DOHH2 (cell line): ENCODE measurements at regions not wholly inside any gene's neighbourhood (a gene's known extent, or its start where the extent isn't known, plus 50 kb on each side); places are given as distances from the start of the nearest gene placed in this dataset.

Experiments
- H3F3A ChIP-seq: fragments of 200-600 bp; sonication (generic), shearing (Covaris generic); 2 replicates; pipeline ENCODE4 v1.6.0; 2016; ENCODE audit warnings: antibody characterized with exemption, mild to moderate bottlenecking; ENCODE audit not compliant: control insufficient read depth, insufficient read depth
- H3K27ac ChIP-seq: fragments of 200-600 bp; sonication (generic); 2 replicates; pipeline ENCODE4 v1.5.1; 2014; ENCODE audit warnings: low read depth, mild to moderate bottlenecking, low read length, moderate library complexity
- H3K27me3 ChIP-seq: fragments of 200-600 bp; sonication (generic); 2 replicates; pipeline ENCODE4 v1.6.1; 2014; ENCODE audit warnings: mild to moderate bottlenecking, low read length, mixed read lengths; ENCODE audit not compliant: control insufficient read depth
- H3K36me3 ChIP-seq: fragments of 200-600 bp; sonication (generic); 2 replicates; pipeline ENCODE4 v1.6.1; 2014; ENCODE audit warnings: mild to moderate bottlenecking, low read length, moderate library complexity, mixed read lengths; ENCODE audit not compliant: control insufficient read depth
- H3K4me1 ChIP-seq: fragments of 200-600 bp; sonication (generic); 2 replicates; pipeline ENCODE4 v1.6.1; 2014; ENCODE audit warnings: mild to moderate bottlenecking, low read length, mixed read lengths; ENCODE audit not compliant: control insufficient read depth
- H3K4me2 ChIP-seq: fragments of 200-600 bp; sonication (generic); 2 replicates; pipeline ENCODE4 v1.6.0; 2014; ENCODE audit warnings: mild to moderate bottlenecking, low read length, moderate library complexity
- H3K4me3 ChIP-seq: fragments of 200-600 bp; sonication (generic); 2 replicates; pipeline ENCODE4 v1.5.1; 2014; ENCODE audit warnings: mild to moderate bottlenecking, low read length, mixed read lengths
- H3K79me2 ChIP-seq: fragments of 200-600 bp; sonication (generic); 2 replicates; pipeline ENCODE4 v1.6.1; 2014; ENCODE audit warnings: mild to moderate bottlenecking, low read length, mixed read lengths; ENCODE audit not compliant: control insufficient read depth
- H3K9me2 ChIP-seq: fragments of 200-600 bp; sonication (generic); replicated peaks from 2 replicates; pipeline ENCODE4 v1.6.1; 2014; ENCODE audit warnings: mild to moderate bottlenecking, low read length, mixed read lengths; ENCODE audit not compliant: control insufficient read depth
- H3K9me3 ChIP-seq: fragments of 200-600 bp; sonication (generic); 2 replicates; pipeline ENCODE4 v1.6.1; 2014; ENCODE audit warnings: antibody characterized with exemption, low read length, mixed read lengths; ENCODE audit not compliant: control insufficient read depth, insufficient read depth
- H4K20me1 ChIP-seq: fragments of 200-600 bp; sonication (generic); 2 replicates; pipeline ENCODE4 v1.6.0; 2014; ENCODE audit warnings: low read depth, mild to moderate bottlenecking, antibody characterized with exemption, low read length, moderate library complexity; ENCODE audit not compliant: control insufficient read depth, insufficient read depth
- CTCF ChIP-seq: fragments of 200-600 bp; sonication (generic); IDR thresholded peaks from one replicate; pipeline ENCODE4 v1.5.1; 2014; ENCODE audit warnings: antibody characterized with exemption, mild to moderate bottlenecking, low read depth, low read length; ENCODE audit not compliant: poor library complexity, severe bottlenecking
- EZH2phosphoT487 ChIP-seq: fragments of 200-600 bp; sonication (generic); IDR thresholded peaks from 2 replicates; pipeline ENCODE4 v1.6.1; 2017; ENCODE audit warnings: borderline replicate concordance, mild to moderate bottlenecking, antibody characterized with exemption, low read length, moderate library complexity, mixed read lengths

GRCh38 chr2:62329797-62330196 is 133.9 kb downstream of the B3GNT2 start:
- H3K4me1 ChIP-seq, result no peaks in the 10 kb centered on the region
- no peak overlapping the region for H3K4me3 ChIP-seq
- no peaks in the 10 kb centered on the region for H3K9me2 ChIP-seq
- no peaks in the 10 kb centered on the region for H3K79me2 ChIP-seq
- H3K36me3 ChIP-seq, result no peaks in the 10 kb centered on the region
- H4K20me1 ChIP-seq, result no peaks in the 10 kb centered on the region
- no peaks in the 10 kb centered on the region for H3F3A ChIP-seq
- no peaks in the 10 kb centered on the region for H3K27me3 ChIP-seq
- peaks cover 8% of the 10 kb centered on the region; the same call in 1 of the 2 replicates for H3K9me3 ChIP-seq
- no peak for TF ChIP-seq EZH2phosphoT487
- TF ChIP-seq CTCF, result no peak
- H3K4me2 ChIP-seq, result no peak overlapping the region
- H3K27ac ChIP-seq, result no peak overlapping the region

- H3K27me3 ChIP-seq, result peaks cover 6% of the 10 kb centered on the region; the same call in 1 of the 2 replicates
- H4K20me1 ChIP-seq, result no peaks in the 10 kb centered on the region
- H3K27ac ChIP-seq, result no peak overlapping the region
- TF ChIP-seq CTCF, result no peak
- no peak for TF ChIP-seq EZH2phosphoT487
- no peaks in the 10 kb centered on the region for H3K4me1 ChIP-seq
- no peaks in the 10 kb centered on the region for H3F3A ChIP-seq
- H3K36me3 ChIP-seq, result no peaks in the 10 kb centered on the region
- peaks cover 8% of the 10 kb centered on the region; the same call in 1 of the 2 replicates for H3K9me3 ChIP-seq
- H3K79me2 ChIP-seq, result no peaks in the 10 kb centered on the region
- H3K4me3 ChIP-seq, result no peak overlapping the region
- no peak overlapping the region for H3K4me2 ChIP-seq
- no peaks in the 10 kb centered on the region for H3K9me2 ChIP-seq
Observed at GRCh38 chr2:62326735-62327134, 130.8 kb downstream of the B3GNT2 start.

GRCh38 chr2:62325398-62325797 is 129.5 kb downstream of the B3GNT2 start:
- H3K9me2 ChIP-seq, result no peaks in the 10 kb centered on the region
- H4K20me1 ChIP-seq, result no peaks in the 10 kb centered on the region
- no peak overlapping the region for H3K4me3 ChIP-seq
- peaks cover 8% of the 10 kb centered on the region; the same call in 1 of the 2 replicates for H3K9me3 ChIP-seq
- no peak overlapping the region for H3K27ac ChIP-seq
- no peak overlapping the region for H3K4me2 ChIP-seq
- H3K36me3 ChIP-seq, result no peaks in the 10 kb centered on the region
- no peaks in the 10 kb centered on the region for H3K4me1 ChIP-seq
- peaks cover 6% of the 10 kb centered on the region; the same call in 1 of the 2 replicates for H3K27me3 ChIP-seq
- H3K79me2 ChIP-seq, result no peaks in the 10 kb centered on the region
- no peaks in the 10 kb centered on the region for H3F3A ChIP-seq
- TF ChIP-seq CTCF (no peak), EZH2phosphoT487 (no peak)
